ENCODE measurements at regions not wholly inside any gene's neighbourhood (a gene's known extent, or its start where the extent isn't known, plus 50 kb on each side); places are given as distances from the start of the nearest gene placed in this dataset.

DNA sequence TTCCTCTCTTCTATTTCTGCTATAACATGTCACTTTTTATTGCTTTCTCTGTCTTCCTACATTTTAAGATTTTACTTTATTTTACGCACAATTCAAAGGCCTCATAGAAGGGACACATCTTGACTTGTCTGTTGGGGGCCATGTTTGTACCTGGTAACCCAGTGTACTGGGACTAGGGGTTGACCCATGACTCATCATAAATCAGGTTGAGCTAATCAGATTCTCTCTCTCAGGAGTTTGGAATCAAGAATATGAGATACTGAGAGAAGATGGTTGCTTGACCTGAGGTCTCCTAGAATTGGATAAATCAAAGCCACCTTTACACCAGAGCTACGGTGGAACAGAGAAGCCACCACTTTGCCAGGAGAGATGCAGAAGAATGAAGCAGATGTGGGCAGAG is 153.0 kb downstream of the UXS1 start:
- DNase-seq (no peak), ATAC-seq (no peak)
- intact Hi-C loops (cut with DNase I), result no loop called here

DNA sequence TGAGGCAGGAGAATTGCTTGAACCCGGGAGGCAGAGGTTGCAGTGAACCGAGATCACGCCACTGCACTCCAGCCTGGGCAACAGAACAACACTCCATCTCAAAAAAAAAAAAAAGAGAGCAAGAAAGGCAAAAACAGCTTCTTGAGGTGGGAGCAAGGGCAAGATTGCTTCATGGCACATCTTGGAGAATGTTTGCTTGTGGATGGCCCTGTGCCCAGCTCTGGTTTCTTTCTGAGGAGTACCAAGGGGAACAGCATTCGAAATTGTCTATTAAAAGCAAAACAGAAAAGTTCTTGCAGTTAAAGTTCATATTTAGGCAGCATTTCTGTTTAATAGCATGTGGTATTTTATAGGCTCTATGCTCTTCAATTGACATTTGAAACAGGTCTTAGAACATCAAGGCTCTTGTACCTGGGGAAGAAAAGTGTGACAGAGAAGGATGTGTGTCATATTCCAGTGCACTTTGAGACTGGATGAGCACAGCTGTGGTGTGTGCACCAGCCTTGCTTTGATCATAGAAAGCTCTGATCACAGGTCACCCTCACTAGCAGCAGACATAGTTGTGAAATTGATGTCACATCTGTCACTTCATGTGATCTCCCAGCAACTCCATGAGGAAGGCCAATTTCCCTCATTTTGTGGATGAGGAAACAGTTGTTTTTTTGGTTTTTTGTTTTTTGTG is 154.3 kb downstream of the UXS1 start:
- ATAC-seq (no peak), DNase-seq (no peak)
- intact Hi-C loops (cut with DNase I), result no loop called here

DNA sequence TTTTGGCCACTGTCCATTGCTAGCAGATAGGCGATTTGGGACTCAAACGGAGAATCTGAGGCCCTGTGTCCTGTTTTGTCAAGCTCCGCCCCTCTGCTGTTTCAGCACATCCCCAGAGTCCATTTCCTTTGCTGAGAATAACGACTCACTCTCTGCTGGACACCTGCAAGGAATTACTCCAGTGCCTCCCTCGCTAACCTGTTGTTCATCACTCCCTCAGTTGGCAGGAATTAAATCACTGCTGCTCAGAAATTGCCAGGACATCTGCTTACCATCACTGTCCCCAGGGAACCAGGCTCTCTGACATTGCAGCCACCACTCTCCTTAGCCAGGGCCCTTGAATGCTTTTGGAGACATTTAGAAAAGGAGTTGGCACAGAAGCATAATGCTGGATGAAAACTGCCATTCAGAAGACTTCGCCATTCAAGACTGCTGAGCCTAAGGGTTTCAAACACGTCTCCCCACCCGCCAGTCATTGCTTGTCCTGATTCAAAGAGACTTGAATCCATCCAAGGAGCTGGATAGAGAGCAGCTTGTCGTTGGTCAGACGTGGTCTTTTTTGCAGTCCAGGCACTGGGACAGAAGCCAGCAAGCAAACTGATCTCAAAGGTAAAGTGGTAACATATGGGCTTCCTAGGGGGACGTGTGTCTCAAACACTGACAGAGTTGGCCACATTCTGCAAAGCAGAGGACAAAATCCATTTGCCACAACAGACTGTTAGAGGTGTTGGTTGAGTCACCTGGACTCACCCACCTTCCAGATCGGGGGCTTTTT is 155.3 kb downstream of the UXS1 start:
- ATAC-seq, result no peak
- intact Hi-C loops (cut with DNase I), result no loop called here
- DNase-seq, result no peak

DNA sequence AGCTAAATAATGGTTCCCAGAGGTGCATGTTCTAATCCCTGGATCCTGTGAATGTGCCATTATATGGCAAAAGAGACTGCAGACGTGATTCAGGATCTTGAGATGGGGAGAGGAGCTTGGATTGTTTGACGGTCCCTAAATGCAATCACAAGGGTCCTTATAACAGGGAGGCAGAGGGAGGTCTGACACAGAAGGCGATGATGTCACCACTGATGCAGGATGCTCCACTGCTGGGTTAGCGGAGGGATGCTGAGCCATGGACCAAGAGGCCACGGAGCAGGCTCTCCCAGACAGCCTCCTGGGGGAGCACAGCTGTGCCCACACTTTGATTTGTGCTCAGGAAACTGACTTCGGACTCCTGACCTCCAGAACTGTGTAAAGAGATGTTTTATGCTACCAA is 156.2 kb downstream of the UXS1 start:
- ATAC-seq (no peak), DNase-seq (no peak)
- intact Hi-C loops (cut with DNase I), result no loop called here

DNA sequence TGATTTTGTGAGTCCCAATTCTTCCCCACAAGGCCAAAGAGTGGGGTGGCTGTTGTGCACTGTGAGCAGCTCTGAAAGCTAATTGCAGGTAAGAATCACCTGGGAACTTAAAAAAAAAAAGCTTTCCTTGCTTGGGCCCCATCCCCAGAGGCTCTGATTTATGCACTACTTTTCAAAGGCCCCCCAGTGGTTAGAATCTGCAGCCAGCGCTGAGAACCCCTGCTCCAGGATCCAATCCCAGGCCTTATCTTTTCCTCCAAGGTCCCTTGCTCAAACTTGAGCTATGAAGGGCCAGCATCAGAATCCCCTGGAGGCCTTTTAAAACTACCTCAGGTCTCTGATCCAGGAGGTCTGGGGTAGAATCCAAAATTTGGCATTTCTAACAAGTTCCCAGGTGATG is 156.8 kb downstream of the UXS1 start:
- intact Hi-C loops (cut with DNase I), result no loop called here
- ATAC-seq (no peak), DNase-seq (no peak)

DNA sequence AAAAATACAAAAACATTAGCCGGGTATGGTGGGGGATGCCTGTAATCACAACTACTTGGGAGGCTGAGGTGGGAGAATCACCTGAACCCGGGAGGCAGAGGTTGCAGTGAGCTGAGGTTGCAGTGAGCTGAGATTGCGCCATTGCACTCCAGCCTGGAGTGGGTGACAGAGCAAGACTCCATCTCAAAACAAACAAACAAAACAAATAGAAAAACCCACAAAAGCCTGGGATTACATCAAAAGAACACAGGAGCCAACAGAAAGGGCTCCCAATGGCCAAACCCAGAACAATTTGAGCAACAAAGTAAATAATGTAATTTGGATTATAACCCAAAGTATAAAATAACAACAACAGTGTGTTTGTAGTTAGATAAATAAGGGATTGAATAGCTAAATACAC is 159.8 kb downstream of the UXS1 start:
- ATAC-seq (no peak), DNase-seq (no peak)
- intact Hi-C loops (cut with DNase I), result no loop called here

DNA sequence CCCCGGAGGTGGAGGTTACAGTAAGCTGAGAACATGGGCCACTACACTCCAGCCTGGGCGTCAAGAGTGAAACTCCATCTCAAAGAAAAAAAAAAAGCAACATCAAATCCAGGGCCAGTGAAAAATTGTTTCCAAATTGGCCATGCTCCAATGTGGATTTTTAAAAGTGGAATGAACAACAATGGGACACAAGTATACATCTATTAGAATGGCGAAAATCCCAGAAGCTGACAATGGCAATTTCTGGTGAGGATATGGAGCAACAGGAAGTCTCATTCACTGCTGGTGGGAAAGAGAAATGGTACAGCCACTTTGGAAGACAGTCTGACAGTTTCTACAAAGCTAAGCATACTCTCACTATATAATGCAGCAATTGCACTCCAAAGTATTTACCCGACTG is 161.4 kb downstream of the UXS1 start:
- intact Hi-C loops (cut with DNase I), result no loop called here
- no peak for ATAC-seq
- no peak for DNase-seq

DNA sequence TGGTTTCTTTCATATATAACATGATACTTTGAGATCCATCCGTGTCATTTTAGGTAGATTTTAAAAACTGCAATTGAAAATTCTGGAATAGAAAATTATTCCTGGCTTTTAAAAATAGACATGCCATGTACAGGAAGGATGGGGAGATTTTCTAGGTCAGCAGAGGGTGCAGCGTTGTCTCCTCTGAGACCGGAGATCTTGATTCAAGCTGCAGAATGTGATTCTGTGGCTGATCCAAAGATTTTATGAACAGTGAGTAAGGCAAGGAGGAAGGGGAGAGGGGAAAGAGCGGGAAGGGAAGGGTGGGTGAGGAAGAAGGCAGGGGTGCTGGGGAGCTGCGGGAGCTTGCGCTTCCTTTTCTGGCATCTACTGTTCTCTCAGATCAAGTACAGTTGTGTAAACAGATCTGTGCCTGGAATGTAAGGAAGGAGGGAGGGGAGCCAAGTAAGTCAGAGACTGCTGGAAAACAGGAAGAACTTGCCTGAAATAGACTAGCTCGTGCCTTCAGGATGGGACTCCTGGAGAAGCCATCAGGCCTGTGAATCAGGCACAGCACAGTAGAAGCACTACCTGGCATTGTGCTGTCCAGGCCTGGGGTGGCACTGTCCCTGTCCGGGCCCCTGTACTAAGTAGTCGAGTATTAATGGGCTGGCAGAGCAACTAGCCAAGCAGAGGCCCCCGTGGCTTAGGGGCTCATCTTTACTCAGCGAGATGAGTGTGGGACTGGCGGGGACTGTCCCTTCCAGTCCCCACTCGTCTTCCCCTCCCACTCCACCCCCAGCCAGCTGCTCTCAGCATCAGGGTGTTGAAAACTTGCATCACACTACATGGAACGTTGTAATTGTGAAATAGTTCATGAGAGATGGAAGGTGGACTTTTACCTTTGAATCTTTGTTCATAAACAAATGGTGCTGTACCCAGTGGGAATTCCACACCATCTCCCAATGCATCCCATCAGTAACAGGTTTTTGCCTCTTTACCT is 163.5 kb downstream of the UXS1 start:
- peak; percentile 45 for DNase-seq
- peak; percentile 86 to 90 for ATAC-seq
- intact Hi-C loops (cut with DNase I), result no loop called here

DNA sequence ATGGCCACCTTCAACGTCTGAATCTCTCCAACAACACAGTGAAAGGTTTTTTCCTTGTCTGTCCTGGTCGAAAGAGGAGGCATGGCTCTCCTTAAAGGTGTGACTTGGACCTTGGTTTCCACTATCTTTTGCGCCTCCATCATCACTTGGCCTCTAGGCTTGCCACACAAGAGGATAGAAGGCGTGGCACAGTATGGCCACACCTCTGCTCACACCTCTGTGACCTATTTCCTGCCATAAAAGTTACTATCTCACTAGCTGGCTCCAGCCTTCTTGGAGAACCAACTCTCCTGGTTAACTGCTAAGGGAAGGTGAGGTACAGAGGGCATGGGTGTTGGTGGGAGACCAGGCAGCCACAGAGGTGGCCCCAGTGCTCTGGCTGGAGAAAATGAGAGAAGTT is 165.9 kb downstream of the UXS1 start:
- intact Hi-C loops (cut with DNase I), result no loop called here
- DNase-seq (no peak), ATAC-seq (no peak)

DNA sequence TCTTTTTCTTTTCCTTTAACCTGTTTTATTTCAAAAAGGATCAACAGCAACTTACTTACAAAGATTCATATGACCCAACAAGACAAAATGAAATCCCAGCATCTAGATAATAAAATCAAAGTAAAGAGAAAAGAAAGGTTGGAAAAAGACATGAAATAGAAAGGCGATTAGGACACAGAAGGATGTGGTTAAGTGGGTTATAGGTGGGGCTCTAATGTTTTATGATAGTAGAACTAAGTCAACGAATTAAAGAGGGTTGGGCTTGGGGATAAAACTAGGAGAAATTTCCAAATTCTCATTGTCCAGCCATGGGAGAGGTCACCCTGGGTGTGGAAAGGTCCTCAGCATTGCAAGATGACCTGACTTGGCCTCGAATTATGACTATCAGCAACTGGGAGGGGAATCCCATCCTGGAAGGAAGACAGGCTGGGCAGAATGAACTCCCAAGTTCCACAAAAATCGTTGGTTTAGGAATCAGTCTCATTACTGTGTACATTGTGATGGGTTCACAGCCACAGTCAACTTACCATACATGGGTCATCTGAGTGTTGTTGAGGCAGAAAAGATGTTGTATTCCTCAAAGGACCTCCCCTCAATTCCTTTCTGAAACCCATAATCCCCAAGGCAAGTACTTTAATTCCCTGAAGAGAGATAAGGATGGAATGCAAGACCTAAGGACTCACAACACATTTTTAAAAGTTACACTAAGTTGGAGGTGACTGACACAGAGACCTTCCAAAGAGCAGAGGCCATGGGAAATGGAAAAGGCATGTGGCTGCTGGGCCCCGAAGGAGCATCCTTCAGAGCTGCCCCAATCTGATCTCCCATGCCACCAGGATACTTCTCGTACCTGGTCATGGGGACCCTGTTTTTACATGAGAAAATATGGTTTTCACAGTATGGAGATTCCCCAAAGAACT is 167.6 kb downstream of the UXS1 start:
- intact Hi-C loops (cut with DNase I), result no loop called here

DNA sequence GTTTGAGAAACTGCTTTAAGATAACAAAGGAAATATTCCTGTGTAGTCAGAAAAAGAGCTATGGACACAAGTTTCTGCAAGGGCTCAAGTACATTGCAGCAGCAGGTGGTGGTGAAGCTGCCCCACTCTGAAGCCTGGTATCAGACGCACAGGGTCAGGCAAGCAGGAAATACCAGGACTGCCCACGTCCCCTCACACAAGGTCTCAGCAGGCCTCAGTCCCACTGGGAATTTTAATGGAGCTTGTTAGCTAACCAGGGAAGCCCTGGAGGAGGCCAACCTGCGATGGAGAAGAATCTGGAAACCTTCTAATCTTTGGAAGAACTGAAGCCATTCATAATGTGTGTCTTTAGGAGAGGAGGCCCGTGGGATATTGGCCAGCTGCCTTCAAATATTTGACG is 168.3 kb downstream of the UXS1 start:
- intact Hi-C loops (cut with DNase I), result no loop called here
- DNase-seq, result no peak
- no peak for ATAC-seq

More for the DNA sequence above, 167.6 kb downstream of the UXS1 start:
- ATAC-seq, result no peak
- DNase-seq, result no peak

DNA sequence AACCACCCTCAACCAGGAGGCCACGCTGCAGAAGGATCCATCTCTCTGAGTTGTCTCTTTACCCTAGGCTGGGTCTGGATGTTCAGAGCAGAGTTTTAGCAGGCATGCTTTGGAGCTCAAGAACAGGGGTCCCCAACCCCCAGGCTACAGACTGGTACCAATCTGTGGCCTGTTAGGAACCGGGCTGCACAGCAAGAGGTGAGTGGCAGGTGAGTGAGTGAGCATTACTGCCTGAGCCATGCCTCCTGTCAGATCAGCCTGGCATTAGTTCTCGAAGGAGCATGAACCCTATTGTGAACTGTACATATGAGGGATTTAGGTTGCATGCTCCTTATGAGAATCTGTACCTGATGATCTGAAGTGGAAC is 172.5 kb downstream of the UXS1 start:
- intact Hi-C loops (cut with DNase I), result no loop called here
- ATAC-seq, result no peak
- no peak for DNase-seq

DNA sequence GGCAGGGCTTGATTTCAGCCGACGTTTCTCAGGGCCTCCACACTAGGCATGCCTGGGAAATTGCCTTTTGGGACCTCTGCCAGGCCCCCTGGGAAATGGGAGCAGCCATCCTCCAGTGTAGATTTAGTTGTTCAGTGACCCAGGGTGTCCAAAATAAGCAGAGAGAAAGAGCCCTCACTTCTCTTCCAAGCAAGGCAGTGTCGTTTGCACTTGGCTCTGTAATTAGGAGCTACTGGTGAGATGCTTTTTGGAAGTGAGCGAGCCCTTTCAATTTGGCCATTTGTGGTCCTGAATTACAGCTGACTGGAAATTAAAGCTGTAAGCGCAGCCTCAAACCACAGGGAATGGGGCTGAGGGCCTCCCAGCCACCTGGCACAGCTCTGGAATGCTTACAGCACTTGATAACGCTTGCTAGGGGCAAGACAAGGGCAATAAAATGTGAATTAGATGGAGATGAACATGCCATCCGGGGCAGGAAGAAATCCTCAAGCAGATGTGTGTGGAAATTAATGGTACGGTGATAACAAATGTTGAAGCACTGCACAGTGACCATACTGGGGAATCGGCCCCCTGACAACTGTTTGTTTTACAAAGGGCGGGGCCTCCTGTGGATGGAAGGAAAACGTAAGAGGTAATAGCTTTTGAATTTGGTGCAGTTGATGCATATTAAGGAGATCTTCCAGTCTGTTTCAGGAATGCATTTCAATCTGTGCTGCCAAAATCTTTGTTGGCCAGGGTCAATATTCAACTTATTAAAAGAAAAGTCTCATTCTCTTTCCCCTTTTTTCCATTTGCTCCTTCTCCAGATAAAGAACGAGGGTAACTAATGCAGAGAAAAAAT is 173.1 kb downstream of the UXS1 start:
- intact Hi-C loops (cut with DNase I), result no loop called here
- no peak for DNase-seq
- peak; percentile 53 to 78 for ATAC-seq

DNA sequence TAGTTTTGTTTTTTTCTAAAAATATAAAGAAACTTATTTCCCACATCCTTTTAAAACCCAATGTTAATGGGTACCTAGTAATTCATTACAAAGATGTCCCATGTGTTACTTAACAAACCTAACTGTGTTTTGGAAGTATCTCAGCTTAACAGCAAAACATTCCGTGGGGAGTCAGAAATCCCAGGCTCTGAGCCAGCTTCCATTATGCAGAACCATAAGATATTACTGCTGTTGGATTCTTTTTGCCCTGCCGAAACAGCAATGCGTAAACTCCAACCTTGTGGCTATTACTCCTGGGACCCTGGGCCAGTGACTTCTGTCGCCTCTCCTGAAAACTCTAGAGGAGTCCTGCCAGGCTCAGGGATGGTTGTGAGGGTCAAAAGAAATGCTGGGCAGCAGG is 174.1 kb downstream of the UXS1 start:
- ATAC-seq, result peak; percentile 24 to 61
- intact Hi-C loops (cut with DNase I), result no loop called here
- peak; percentile 30 for DNase-seq

DNA sequence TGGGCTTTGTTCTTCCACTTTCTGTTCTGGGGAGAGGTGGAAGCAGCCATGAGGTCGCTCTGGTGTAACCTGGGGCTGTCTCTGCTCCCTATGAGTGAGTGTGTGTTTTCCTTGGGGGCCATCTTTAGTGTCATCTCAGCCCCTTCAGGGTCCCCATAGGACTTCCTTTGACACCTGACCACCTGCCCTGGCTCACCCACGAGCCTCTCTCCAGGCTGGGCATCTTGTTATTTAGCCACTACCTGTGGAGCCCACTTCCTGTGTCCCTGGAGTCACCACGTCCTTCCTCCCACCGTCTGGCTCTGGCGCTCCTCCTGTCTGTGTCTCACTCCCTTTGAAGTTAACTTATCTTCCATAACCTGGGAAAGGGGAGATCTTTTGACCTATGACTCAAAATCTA is 176.0 kb downstream of the UXS1 start:
- no peak for DNase-seq
- ATAC-seq, result no peak
- intact Hi-C loops (cut with DNase I), result no loop called here

DNA sequence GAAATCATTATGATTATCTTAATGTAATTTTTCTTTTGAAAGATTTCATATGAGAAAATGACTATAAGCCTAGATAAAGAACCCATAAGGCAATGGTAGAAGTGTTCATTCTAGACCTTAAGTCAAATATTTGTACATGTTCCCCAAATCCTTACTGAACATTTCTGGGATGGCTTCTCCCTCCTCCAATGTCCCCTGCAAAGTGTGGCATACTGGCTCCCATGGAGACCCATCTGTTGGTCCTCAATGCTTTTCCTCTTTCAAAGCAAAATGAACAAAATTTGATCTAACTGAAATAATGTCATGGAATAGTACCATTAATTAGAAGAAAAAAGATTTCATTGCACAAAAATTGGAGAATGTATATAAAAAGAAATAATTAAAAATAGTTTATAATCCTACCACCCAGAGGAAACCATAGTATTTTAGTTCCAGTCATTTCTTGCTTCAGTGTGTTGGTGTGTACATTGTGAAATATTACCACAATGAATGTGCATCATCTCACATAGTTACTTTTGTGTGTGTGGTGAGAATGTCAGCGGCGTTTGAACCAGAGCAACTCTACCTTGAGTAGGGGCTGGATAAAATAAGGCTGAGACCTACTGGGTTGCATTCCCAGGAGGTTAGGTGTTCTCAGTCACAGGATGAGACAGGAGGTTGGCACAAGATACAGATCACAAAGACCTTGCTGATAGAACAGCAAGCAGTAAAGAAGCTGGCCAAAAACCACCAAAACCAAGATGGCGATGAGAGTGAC is 181.3 kb downstream of the UXS1 start:
- ATAC-seq (no peak), DNase-seq (no peak)
- intact Hi-C loops (cut with DNase I), result no loop called here

DNA sequence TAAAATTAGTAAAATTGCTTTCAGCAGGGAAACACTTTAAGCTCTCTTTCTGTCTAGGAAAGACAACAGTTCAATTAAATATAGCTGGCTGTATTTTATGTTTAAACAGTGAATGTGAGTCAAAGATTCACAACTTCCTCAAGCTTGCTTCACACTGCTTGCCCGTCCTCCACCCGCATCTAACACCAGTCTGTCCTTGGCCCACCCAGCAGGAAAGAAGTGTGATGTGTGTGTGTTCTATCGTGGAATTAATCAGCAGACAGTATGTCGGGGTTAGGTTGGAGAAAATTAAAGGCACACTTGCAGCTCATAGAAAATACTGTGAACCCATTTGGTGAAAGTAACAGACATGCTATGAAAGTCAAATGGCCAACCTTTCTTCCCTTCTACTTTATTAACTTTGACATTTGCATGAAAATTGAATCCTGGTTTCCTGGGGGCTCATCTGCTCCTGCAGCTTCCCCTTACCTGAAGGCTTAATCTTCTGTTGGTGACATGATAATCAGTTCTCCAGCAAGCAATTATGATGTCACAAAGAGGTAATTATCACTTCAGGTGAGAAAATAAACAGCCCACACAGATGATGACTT is 182.0 kb downstream of the UXS1 start:
- no peak for ATAC-seq
- no peak for DNase-seq
- intact Hi-C loops (cut with DNase I), result no loop called here
